MM.1S (cell line): ENCODE measurements at regions not wholly inside any gene's neighbourhood (a gene's known extent, or its start where the extent isn't known, plus 50 kb on each side); places are given as distances from the start of the nearest gene placed in this dataset.

Experiments
- DNase-seq: peaks from one replicate; pipeline ENCODE4 v3.0.0-alpha.2; 2015
- H2AFZ ChIP-seq: fragments of 300-600 bp; sonication (generic); 2 replicates; pipeline ENCODE4 v1.6.0; 2016; ENCODE audit warnings: antibody characterized with exemption, low read length
- H3F3A ChIP-seq: fragments of 300-600 bp; sonication (generic); 2 replicates; pipeline ENCODE4 v1.6.1; 2016; ENCODE audit warnings: mild to moderate bottlenecking, antibody characterized with exemption, low read length, moderate library complexity, mixed read lengths; ENCODE audit not compliant: insufficient read depth
- H3K27ac ChIP-seq: fragments of 300-600 bp; sonication (generic); 2 replicates; pipeline ENCODE4 v1.5.1; 2016; ENCODE audit warnings: mild to moderate bottlenecking, low read length
- H3K27me3 ChIP-seq: fragments of 300-600 bp; sonication (generic); replicated peaks from 2 replicates; pipeline ENCODE4 v1.6.0; 2016; ENCODE audit warnings: low read length; ENCODE audit not compliant: insufficient read depth
- H3K36me3 ChIP-seq: fragments of 300-600 bp; sonication (generic); replicated peaks from 2 replicates; pipeline ENCODE4 v1.6.1; 2016; ENCODE audit warnings: mild to moderate bottlenecking, low read length, mixed read lengths; ENCODE audit not compliant: insufficient read depth
- H3K4me1 ChIP-seq: fragments of 300-600 bp; sonication (generic); 2 replicates; pipeline ENCODE4 v1.6.1; 2016; ENCODE audit warnings: low read length, mixed read lengths
- H3K4me2 ChIP-seq: fragments of 300-600 bp; sonication (generic); 2 replicates; pipeline ENCODE4 v1.6.0; 2016; ENCODE audit warnings: low read depth, low read length
- H3K4me3 ChIP-seq: fragments of 300-600 bp; sonication (generic); 2 replicates; pipeline ENCODE4 v1.5.1; 2016; ENCODE audit warnings: low read length, mixed read lengths
- H3K79me2 ChIP-seq: fragments of 300-600 bp; sonication (generic); 2 replicates; pipeline ENCODE4 v1.6.1; 2016; ENCODE audit warnings: mixed run types, low read length, mixed read lengths
- H3K9ac ChIP-seq: fragments of 300-600 bp; sonication (generic); 2 replicates; pipeline ENCODE4 v1.6.1; 2016; ENCODE audit warnings: low read length, mixed read lengths
- H3K9me2 ChIP-seq: fragments of 300-600 bp; sonication (generic); replicated peaks from 2 replicates; pipeline ENCODE4 v1.6.1; 2016; ENCODE audit warnings: mild to moderate bottlenecking, low read length, mixed read lengths; ENCODE audit not compliant: insufficient read depth
- H3K9me3 ChIP-seq: fragments of 300-600 bp; sonication (generic); replicated peaks from 2 replicates; pipeline ENCODE4 v1.6.1; 2016; ENCODE audit warnings: mild to moderate bottlenecking, low read length, mixed read lengths; ENCODE audit not compliant: insufficient read depth
- H4K20me1 ChIP-seq: fragments of 300-600 bp; sonication (generic); 2 replicates; pipeline ENCODE4 v1.6.1; 2016; ENCODE audit warnings: mild to moderate bottlenecking, low read length, moderate library complexity, mixed read lengths; ENCODE audit not compliant: insufficient read depth
- CTCF ChIP-seq: fragments of 300-600 bp; sonication (generic); IDR thresholded peaks from 2 replicates; pipeline ENCODE4 v1.5.1; 2016; ENCODE audit warnings: antibody characterized with exemption, low read length, mixed read lengths
- EZH2 ChIP-seq: fragments of 300-600 bp; sonication (generic); optimal IDR thresholded peaks from 2 replicates; pipeline ENCODE3; 2017; ENCODE audit warnings: low read depth, mild to moderate bottlenecking, antibody characterized with exemption, low read length, mixed read lengths
- EZH2phosphoT487 ChIP-seq: fragments of 300-600 bp; sonication (generic); IDR thresholded peaks from 2 replicates; pipeline ENCODE4 v1.6.1; 2018; ENCODE audit warnings: antibody characterized with exemption, low read length

GRCh38 chr1:5552787-5553484 is 439.3 kb downstream of the NPHP4 start:
- Histone ChIP-seq H3K9ac (no peak overlapping the region), H3F3A (no peaks in the 10 kb centered on the region), H3K9me2 (no peaks in the 10 kb centered on the region), H3K79me2 (no peaks in the 10 kb centered on the region), H3K4me3 (no peak overlapping the region), H3K4me1 (no peaks in the 10 kb centered on the region), H4K20me1 (no peaks in the 10 kb centered on the region), H3K27me3 (peaks cover 81% of the 10 kb centered on the region), H3K36me3 (no peaks in the 10 kb centered on the region), H3K4me2 (no peak overlapping the region), H2AFZ (no peak overlapping the region), H3K9me3 (no peaks in the 10 kb centered on the region), H3K27ac (no peak overlapping the region)
- no peak for TF ChIP-seq CTCF
- no peak for TF ChIP-seq EZH2phosphoT487
- TF ChIP-seq EZH2 = no peak
- no peak for DNase-seq

DNA sequence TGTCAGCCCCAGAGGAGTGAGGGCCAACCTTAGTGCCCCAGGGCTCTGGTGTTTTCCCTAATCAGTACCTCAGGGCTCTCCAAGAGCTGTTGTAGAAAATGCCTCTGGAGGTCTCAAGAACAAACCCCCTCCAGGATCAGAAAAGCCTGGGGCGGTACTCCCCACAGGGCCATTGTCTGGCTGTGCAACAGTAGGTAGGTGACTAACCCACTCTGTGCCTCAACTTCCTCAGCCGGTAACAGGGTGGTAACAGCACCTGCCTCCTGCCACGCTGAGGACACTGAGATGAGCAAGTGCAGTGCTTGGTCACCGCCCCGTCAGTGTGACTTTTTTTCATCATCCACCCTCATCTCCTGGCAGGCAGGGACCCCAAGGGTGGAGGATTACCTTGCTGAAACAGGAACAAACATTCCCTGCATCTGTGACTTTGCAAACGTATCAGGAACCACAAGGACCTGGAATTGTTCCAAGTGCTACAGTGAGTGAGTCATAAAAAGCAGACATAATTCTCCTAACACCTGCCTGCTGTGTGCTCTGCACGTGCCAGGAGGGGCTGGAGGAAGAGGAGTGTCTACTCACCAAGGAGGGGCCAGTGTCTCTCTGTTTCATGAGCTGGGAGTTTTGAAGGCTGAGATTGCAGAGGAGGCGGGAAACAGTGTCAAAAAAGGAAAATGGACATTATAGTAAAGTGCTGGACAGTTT is 440.8 kb downstream of the NPHP4 start:
- no peaks in the 10 kb centered on the region for H3K4me1 ChIP-seq
- H3K9me3 ChIP-seq = no peaks in the 10 kb centered on the region
- no peak overlapping the region for H3K27ac ChIP-seq
- H4K20me1 ChIP-seq = no peaks in the 10 kb centered on the region
- no peak for DNase-seq
- no peak overlapping the region for H3K4me3 ChIP-seq
- H3K27me3 ChIP-seq = peaks cover 83% of the 10 kb centered on the region
- H3K36me3 ChIP-seq = no peaks in the 10 kb centered on the region
- H3K4me2 ChIP-seq = no peak overlapping the region
- no peaks in the 10 kb centered on the region for H3F3A ChIP-seq
- no peak overlapping the region for H3K9ac ChIP-seq
- no peak overlapping the region for H2AFZ ChIP-seq
- TF ChIP-seq EZH2phosphoT487 (no peak), CTCF (no peak), EZH2 (no peak)
- H3K9me2 ChIP-seq = no peaks in the 10 kb centered on the region
- H3K79me2 ChIP-seq = no peaks in the 10 kb centered on the region

DNA sequence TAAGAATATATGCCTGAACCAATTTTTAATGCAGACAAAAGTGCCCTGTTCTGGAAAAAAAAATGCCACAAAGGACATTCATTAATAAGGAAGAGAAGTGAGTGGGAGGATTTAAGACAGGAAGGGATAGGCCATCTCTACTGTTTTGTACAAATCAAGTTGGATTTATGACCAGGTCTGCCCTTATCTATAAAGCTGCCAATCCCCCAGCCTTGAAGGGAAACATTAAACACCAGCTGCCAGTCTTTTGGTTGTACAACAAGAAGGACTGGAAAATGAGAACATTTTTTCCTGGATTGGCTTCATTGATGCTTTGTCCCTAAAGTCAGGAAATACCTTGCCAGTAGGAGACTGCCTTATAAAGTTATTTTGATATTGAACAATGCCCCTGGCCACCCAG is 444.0 kb downstream of the NPHP4 start:
- Histone ChIP-seq H3K79me2 (no peaks in the 10 kb centered on the region), H3F3A (no peaks in the 10 kb centered on the region), H2AFZ (no peak overlapping the region), H3K9ac (no peak overlapping the region), H3K4me3 (no peak overlapping the region), H3K9me2 (no peaks in the 10 kb centered on the region), H4K20me1 (no peaks in the 10 kb centered on the region), H3K4me1 (no peaks in the 10 kb centered on the region), H3K36me3 (no peaks in the 10 kb centered on the region), H3K4me2 (no peak overlapping the region), H3K27ac (no peak overlapping the region), H3K27me3 (peaks cover 78% of the 10 kb centered on the region), H3K9me3 (no peaks in the 10 kb centered on the region)
- DNase-seq = no peak
- no peak for TF ChIP-seq EZH2phosphoT487
- TF ChIP-seq EZH2 = no peak
- TF ChIP-seq CTCF = no peak
